HCT116 (cell line): ENCODE measurements at regions not wholly inside any gene's neighbourhood (a gene's known extent, or its start where the extent isn't known, plus 50 kb on each side); places are given as distances from the start of the nearest gene placed in this dataset.

Experiments used
- MAX ChIP-seq: IDR thresholded peaks from 2 replicates; pipeline ENCODE4 v1.6.1; 2012
- POLR2A ChIP-seq: IDR thresholded peaks from 2 replicates; pipeline ENCODE4 v1.7.0; 2011; ENCODE audit warnings: borderline replicate concordance; ENCODE audit not compliant: insufficient read depth, insufficient read length; ENCODE audit errors: extremely low read depth
- RAD21 ChIP-seq: IDR thresholded peaks from 2 replicates; pipeline ENCODE4 v1.6.1; 2012; ENCODE audit warnings: low read depth, mild to moderate bottlenecking
- TF ChIP-seq, protein P1 (sequence below), 3 experiments: fragments of 200-600 bp in 1 of 3; sonication (generic) in 1 of 3; IDR thresholded peaks in 2 of 3; conservative IDR thresholded peaks in 1 of 3; 2 replicates each; pipeline ENCODE4 v1.5.1; 2012 to 2017; ENCODE audit warnings: low read depth in 2 of 3, low read length in 2 of 3, antibody characterized with exemption in 1 of 3, borderline replicate concordance in 1 of 3, control low read depth in 1 of 3, mild to moderate bottlenecking in 1 of 3, mixed read lengths in 1 of 3, mixed run types in 1 of 3, moderate library complexity in 1 of 3; ENCODE audit not compliant: insufficient read depth in 1 of 3
- TF ChIP-seq, protein P2 (sequence below): IDR thresholded peaks from 2 replicates; pipeline ENCODE4 v1.6.1; 2012

DNA sequence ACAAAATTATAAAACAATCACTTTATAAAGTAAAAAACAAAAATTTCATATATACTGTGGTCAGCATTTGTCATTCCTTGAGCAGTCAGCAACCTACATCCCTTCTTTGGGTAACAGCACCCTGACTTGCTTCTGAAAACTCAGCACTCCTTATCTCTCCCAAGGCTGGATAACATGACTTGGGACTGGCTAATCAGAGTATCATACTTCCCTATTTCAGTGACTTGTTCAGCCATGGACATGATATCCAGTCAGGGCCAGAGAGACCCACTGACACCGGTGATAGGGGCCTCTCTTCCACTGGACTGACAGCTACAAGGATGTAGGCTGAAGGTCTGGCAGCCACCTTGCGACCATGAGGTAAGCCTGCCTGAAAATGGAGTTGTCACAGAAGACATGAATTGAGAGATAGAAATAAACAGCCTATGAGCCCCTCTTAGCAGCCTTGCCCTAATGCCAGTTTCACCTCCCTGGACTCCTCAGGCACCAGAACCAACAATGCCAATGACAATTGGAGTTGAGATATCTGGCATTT, 84.4 kb upstream of the NEBL start:
- TF ChIP-seq, protein P1, sequence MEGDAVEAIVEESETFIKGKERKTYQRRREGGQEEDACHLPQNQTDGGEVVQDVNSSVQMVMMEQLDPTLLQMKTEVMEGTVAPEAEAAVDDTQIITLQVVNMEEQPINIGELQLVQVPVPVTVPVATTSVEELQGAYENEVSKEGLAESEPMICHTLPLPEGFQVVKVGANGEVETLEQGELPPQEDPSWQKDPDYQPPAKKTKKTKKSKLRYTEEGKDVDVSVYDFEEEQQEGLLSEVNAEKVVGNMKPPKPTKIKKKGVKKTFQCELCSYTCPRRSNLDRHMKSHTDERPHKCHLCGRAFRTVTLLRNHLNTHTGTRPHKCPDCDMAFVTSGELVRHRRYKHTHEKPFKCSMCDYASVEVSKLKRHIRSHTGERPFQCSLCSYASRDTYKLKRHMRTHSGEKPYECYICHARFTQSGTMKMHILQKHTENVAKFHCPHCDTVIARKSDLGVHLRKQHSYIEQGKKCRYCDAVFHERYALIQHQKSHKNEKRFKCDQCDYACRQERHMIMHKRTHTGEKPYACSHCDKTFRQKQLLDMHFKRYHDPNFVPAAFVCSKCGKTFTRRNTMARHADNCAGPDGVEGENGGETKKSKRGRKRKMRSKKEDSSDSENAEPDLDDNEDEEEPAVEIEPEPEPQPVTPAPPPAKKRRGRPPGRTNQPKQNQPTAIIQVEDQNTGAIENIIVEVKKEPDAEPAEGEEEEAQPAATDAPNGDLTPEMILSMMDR (IDR thresholded peaks at IDR 0.05 in 2 of 3, conservative IDR thresholded peaks at IDR 0.05 in 1 of 3; ENCODE audit: borderline replicate concordance in 1 of 3, insufficient read depth in 1 of 3, low read depth in 2 of 3, low read length in 2 of 3), result no peak
- no peak for TF ChIP-seq MAX
- TF ChIP-seq POLR2A, result no peak
- no peak for TF ChIP-seq RAD21
- TF ChIP-seq, protein P2, sequence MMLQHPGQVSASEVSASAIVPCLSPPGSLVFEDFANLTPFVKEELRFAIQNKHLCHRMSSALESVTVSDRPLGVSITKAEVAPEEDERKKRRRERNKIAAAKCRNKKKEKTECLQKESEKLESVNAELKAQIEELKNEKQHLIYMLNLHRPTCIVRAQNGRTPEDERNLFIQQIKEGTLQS, result no peak
